GM21529 (cell line): ENCODE measurements at regions not wholly inside any gene's neighbourhood (a gene's known extent, or its start where the extent isn't known, plus 50 kb on each side); places are given as distances from the start of the nearest gene placed in this dataset.
A peak's percentile ranks its signal among the peaks of the same experiment; 100 is the strongest.
"Not testable (repeated sequence)": the region's sequence is repeated elsewhere in the genome, so short reads cannot be mapped to it uniquely, and the experiment has no call there.

Experiments used
- ATAC-seq: cut with Tn5 transposase; IDR thresholded peaks from one replicate; pipeline ENCODE4 v1.9.1; 2021; ENCODE audit not compliant: unreplicated experiment

GRCh38 chr3:192013110-192013509 is 552.1 kb downstream of the PYDC2 start:
- no peak for ATAC-seq

- no peak for ATAC-seq
Measured at GRCh38 chr3:192022412-192022811, 561.4 kb downstream of the PYDC2 start.

GRCh38 chr3:192024751-192025150 is 563.8 kb downstream of the PYDC2 start:
- no peak for ATAC-seq

- ATAC-seq = no peak
Measured at GRCh38 chr3:192026661-192027060, 565.7 kb downstream of the PYDC2 start.

GRCh38 chr3:192031941-192032340 is 571.0 kb downstream of the PYDC2 start:
- no peak for ATAC-seq

- no peak for ATAC-seq
Measured at GRCh38 chr3:192033246-192033645, 572.3 kb downstream of the PYDC2 start.

GRCh38 chr3:192038726-192039125 is 577.8 kb downstream of the PYDC2 start:
- no peak for ATAC-seq

GRCh38 chr3:192039593-192039992 is 578.6 kb downstream of the PYDC2 start:
- no peak for ATAC-seq

GRCh38 chr3:192040282-192041043 is 579.5 kb downstream of the PYDC2 start:
- no peak for ATAC-seq

GRCh38 chr3:192042116-192042515 is 581.2 kb downstream of the PYDC2 start:
- ATAC-seq = peak; percentile 99

GRCh38 chr3:192054881-192055280 is 593.9 kb downstream of the PYDC2 start:
- ATAC-seq = no peak

- ATAC-seq = no peak
Measured at GRCh38 chr3:192055946-192056345, 595.0 kb downstream of the PYDC2 start.

- no peak for ATAC-seq
Measured at GRCh38 chr3:192057261-192057660, 596.3 kb downstream of the PYDC2 start.

GRCh38 chr3:192060160-192060781 is 599.3 kb downstream of the PYDC2 start:
- no peak for ATAC-seq

GRCh38 chr3:192061426-192061825 is 600.5 kb downstream of the PYDC2 start:
- no peak for ATAC-seq

- no peak for ATAC-seq
Measured at GRCh38 chr3:192062186-192062585, 601.2 kb downstream of the PYDC2 start.

GRCh38 chr3:192063570-192063969 is 602.6 kb downstream of the PYDC2 start:
- peak; percentile 92 for ATAC-seq

- no peak for ATAC-seq
Measured at GRCh38 chr3:192064959-192065358, 604.0 kb downstream of the PYDC2 start.

- not testable (repeated sequence) for ATAC-seq
Measured at GRCh38 chr3:192066253-192066652, 605.3 kb downstream of the PYDC2 start.

GRCh38 chr3:192068464-192069254 is 607.7 kb downstream of the PYDC2 start:
- peak; percentile 76 for ATAC-seq

- ATAC-seq = no peak
Measured at GRCh38 chr3:192077795-192078497, 617.0 kb downstream of the PYDC2 start.
